ENCODE measurements at regions not wholly inside any gene's neighbourhood (a gene's known extent, or its start where the extent isn't known, plus 50 kb on each side); places are given as distances from the start of the nearest gene placed in this dataset.

GRCh38 chr5:111602817-111603445 is 90.6 kb upstream of the STARD4 start:
- TF ChIP-seq CTCF (IDR thresholded peaks at IDR 0.05) = no peak
- no peak for TF ChIP-seq POLR2A (IDR thresholded peaks at IDR 0.05)
